Osteocyte (in vitro differentiated cells): ENCODE measurements at regions not wholly inside any gene's neighbourhood (a gene's known extent, or its start where the extent isn't known, plus 50 kb on each side); places are given as distances from the start of the nearest gene placed in this dataset.

Experiments
- DNase-seq: peaks from one replicate; pipeline ENCODE4 v3.0.0; 2021; ENCODE audit warnings: mixed read lengths; ENCODE audit not compliant: unreplicated experiment; ENCODE audit errors: extremely low spot score
- H3K27ac Mint-ChIP-seq: one replicate; pipeline ENCODE4 v1.8.0; 2021; ENCODE audit warnings: mild to moderate bottlenecking, mixed read lengths; ENCODE audit not compliant: unreplicated experiment
- H3K27me3 Mint-ChIP-seq: one replicate; pipeline ENCODE4 v1.8.0; 2021; ENCODE audit warnings: mixed read lengths; ENCODE audit not compliant: unreplicated experiment
- H3K36me3 Mint-ChIP-seq: one replicate; pipeline ENCODE4 v1.8.0; 2021; ENCODE audit warnings: mixed read lengths; ENCODE audit not compliant: unreplicated experiment
- H3K4me1 Mint-ChIP-seq: one replicate; pipeline ENCODE4 v1.8.0; 2021; ENCODE audit warnings: mixed read lengths; ENCODE audit not compliant: unreplicated experiment
- H3K4me3 Mint-ChIP-seq: one replicate; pipeline ENCODE4 v1.8.0; 2021; ENCODE audit warnings: mild to moderate bottlenecking, moderate library complexity, mixed read lengths; ENCODE audit not compliant: unreplicated experiment
- H3K9me3 Mint-ChIP-seq: one replicate; pipeline ENCODE4 v1.8.0; 2021; ENCODE audit warnings: mixed read lengths; ENCODE audit not compliant: unreplicated experiment
- TF ChIP-seq, protein P1 (sequence below): fragments of 200-600 bp; sonication (generic); IDR thresholded peaks from 2 replicates; pipeline ENCODE4 v1.5.0; 2021; ENCODE audit warnings: antibody characterized with exemption, mild to moderate bottlenecking, moderate library complexity

DNA sequence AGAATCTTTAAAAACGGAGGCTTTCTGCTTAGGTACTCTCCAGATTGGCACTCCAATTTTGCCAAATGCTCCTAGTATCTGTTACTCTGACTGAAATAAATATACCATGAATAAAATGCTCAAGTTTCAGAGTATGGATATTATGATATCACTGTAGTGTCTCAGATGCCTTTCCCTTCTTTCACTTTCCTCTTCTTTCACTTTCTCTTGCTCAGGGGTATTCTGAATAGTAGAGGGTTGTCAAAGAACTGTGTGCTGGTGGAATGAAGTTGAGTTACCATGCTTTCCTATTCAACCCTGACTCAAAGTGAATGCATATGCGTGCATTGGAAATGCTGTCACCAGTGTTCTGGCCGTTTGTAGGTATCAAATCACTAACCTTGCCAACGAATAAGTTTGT lies 1015.2 kb upstream of the FANCL start:
- no peak for DNase-seq
- no peaks in the 10 kb centered on the region for H3K36me3 Mint-ChIP-seq
- no peaks in the 10 kb centered on the region for H3K9me3 Mint-ChIP-seq
- TF ChIP-seq, protein P1, sequence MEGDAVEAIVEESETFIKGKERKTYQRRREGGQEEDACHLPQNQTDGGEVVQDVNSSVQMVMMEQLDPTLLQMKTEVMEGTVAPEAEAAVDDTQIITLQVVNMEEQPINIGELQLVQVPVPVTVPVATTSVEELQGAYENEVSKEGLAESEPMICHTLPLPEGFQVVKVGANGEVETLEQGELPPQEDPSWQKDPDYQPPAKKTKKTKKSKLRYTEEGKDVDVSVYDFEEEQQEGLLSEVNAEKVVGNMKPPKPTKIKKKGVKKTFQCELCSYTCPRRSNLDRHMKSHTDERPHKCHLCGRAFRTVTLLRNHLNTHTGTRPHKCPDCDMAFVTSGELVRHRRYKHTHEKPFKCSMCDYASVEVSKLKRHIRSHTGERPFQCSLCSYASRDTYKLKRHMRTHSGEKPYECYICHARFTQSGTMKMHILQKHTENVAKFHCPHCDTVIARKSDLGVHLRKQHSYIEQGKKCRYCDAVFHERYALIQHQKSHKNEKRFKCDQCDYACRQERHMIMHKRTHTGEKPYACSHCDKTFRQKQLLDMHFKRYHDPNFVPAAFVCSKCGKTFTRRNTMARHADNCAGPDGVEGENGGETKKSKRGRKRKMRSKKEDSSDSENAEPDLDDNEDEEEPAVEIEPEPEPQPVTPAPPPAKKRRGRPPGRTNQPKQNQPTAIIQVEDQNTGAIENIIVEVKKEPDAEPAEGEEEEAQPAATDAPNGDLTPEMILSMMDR: no peak
- no peak overlapping the region for H3K27ac Mint-ChIP-seq
- H3K4me1 Mint-ChIP-seq: no peaks in the 10 kb centered on the region
- H3K4me3 Mint-ChIP-seq: no peak overlapping the region
- H3K27me3 Mint-ChIP-seq: no peaks in the 10 kb centered on the region

DNA sequence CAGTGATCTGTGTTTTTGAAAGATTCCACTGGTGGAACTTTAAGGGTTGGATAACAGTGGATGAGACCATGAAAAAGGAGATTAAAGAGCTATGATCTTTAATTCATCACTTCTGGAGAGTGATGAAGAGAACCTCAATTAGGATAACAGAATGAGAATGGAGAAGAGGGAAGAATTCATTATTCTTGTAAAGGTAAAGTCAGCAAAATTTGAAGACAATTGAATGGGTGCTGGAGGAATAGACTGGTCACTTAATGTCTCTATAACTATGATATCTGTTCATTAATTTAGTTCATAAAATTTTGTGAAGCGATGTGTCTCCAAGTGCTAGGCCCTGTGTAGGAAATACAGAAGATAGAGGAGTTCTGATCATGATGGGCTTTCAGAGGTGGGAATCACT lies 1013.2 kb upstream of the FANCL start:
- no peak overlapping the region for H3K4me3 Mint-ChIP-seq
- H3K4me1 Mint-ChIP-seq: peaks cover 6% of the 10 kb centered on the region
- H3K27ac Mint-ChIP-seq: no peak overlapping the region
- TF ChIP-seq, protein P1: no peak
- H3K9me3 Mint-ChIP-seq: no peaks in the 10 kb centered on the region
- no peak for DNase-seq
- no peaks in the 10 kb centered on the region for H3K36me3 Mint-ChIP-seq
- H3K27me3 Mint-ChIP-seq: peaks cover 12% of the 10 kb centered on the region

DNA sequence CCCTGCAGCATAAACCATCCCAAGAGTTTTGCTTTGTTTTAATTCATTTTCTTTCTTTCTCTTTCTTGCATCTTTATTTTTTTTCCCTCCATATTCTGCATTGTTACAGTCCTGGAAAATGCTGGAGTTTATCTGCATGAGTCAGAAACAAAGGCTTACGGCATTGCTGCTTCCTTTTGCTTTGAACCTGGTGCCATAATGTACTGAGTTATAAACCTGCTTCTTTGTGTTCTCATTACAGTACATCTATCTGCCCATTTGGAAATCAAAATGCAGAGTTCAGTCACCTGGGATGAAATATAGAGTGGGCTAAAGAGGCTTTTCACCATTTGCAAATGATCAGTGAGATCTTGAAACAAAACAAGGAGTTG lies 1009.2 kb upstream of the FANCL start:
- H3K27me3 Mint-ChIP-seq: peaks cover 17% of the 10 kb centered on the region
- TF ChIP-seq, protein P1: no peak
- H3K4me3 Mint-ChIP-seq: no peak overlapping the region
- no peak overlapping the region for H3K27ac Mint-ChIP-seq
- H3K36me3 Mint-ChIP-seq: no peaks in the 10 kb centered on the region
- no peak for DNase-seq
- peaks cover 6% of the 10 kb centered on the region for H3K4me1 Mint-ChIP-seq
- H3K9me3 Mint-ChIP-seq: no peaks in the 10 kb centered on the region

DNA sequence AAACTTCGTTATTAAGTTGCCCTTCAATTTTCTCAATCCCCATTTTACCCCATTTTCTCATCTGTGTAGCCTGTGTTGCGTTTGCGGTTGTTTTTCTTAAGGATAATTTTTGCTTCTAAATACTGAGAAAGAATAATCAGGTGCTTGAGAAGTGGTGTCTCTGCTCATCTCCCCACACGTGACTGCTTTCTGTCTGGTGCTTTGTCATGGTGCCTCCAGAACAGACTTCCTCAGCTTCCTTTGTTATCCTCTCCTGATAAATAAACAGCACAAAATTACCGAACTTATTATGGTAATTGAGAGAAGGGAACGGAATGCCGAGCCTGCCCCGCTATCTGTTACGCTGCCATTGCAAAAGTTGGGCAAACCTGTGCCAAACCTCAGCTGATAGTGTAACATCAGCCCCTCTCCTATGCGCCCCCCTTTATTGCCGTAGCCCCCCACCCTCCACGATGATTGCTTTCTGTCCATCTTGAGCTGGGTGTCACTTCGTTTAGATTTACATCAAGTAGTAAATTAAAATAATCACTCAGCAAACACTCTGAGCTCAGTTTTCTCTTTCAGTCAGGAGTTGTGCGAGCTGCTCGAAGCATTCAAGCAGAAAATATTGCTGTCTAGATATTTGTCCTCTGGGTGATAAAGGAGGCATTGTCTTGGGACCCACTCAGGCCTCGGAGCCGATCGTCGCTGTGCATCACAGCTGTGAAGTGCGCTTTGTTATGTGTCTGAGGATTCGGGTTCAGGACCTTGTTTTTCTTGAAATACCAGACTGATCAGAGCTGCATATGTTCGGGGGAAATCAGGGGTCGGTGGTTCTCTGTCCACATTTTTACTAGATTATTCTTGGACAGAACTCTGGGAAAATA lies 1008.5 kb upstream of the FANCL start:
- Mint-ChIP-seq H3K9me3 (no peaks in the 10 kb centered on the region), H3K36me3 (no peaks in the 10 kb centered on the region), H3K4me1 (peaks cover 6% of the 10 kb centered on the region), H3K27ac (no peak overlapping the region), H3K27me3 (peaks cover 17% of the 10 kb centered on the region), H3K4me3 (peak overlapping the region; percentile 18)
- TF ChIP-seq, protein P1: no peak
- no peak for DNase-seq

DNA sequence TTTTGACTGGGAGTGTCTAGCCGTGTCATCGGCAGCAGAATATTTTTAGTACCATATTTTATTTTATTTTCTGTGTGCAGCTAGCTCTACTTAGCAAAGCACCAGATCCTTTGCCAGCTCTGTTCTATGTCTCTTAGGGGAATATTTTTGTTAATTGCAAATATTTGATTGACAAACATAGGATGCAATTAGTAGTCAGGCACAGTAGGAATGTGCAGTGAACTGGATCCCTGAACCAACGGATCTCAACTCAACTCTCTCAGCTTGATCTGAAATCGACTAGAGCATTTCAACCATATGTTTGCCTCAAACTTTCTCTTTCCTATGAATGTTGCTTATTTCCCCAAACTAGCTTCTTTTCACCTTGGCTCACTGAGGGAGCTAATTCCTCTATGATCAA lies 998.0 kb upstream of the FANCL start:
- TF ChIP-seq, protein P1: no peak
- no peaks in the 10 kb centered on the region for H3K4me1 Mint-ChIP-seq
- no peak overlapping the region for H3K4me3 Mint-ChIP-seq
- DNase-seq: no peak
- H3K9me3 Mint-ChIP-seq: no peaks in the 10 kb centered on the region
- H3K36me3 Mint-ChIP-seq: no peaks in the 10 kb centered on the region
- H3K27ac Mint-ChIP-seq: no peak overlapping the region
- H3K27me3 Mint-ChIP-seq: no peaks in the 10 kb centered on the region
